ENCODE measurements at regions not wholly inside any gene's neighbourhood (a gene's known extent, or its start where the extent isn't known, plus 50 kb on each side); places are given as distances from the start of the nearest gene placed in this dataset.

DNA sequence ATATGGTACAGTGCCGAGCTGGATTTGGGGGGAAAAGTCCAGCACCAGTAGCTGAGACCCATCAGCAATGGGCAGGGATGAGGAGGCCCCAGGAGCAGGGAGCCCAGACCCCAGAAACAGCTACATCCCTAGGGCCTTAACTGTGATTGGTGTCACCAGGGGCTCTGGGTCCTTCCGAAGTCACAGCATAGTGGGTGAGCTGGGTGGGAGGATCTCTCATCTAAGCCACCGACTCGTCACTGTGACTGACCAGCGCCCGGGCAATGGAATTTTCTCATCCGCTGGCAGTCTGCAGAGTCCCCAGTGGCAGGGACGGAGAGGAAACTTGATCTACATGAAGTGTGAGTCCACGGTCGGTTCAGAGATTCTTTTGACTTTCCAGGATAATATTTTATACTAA lies 186.5 kb downstream of the SH3BP4 start:
- no peak for DNase-seq
- intact Hi-C loops (cut with DNase I), result loop anchor here (5.0 to 10.0 kb wide), 2 partner anchors 89 to 236 kb away; no protein-coding TSS in a partner anchor

DNA sequence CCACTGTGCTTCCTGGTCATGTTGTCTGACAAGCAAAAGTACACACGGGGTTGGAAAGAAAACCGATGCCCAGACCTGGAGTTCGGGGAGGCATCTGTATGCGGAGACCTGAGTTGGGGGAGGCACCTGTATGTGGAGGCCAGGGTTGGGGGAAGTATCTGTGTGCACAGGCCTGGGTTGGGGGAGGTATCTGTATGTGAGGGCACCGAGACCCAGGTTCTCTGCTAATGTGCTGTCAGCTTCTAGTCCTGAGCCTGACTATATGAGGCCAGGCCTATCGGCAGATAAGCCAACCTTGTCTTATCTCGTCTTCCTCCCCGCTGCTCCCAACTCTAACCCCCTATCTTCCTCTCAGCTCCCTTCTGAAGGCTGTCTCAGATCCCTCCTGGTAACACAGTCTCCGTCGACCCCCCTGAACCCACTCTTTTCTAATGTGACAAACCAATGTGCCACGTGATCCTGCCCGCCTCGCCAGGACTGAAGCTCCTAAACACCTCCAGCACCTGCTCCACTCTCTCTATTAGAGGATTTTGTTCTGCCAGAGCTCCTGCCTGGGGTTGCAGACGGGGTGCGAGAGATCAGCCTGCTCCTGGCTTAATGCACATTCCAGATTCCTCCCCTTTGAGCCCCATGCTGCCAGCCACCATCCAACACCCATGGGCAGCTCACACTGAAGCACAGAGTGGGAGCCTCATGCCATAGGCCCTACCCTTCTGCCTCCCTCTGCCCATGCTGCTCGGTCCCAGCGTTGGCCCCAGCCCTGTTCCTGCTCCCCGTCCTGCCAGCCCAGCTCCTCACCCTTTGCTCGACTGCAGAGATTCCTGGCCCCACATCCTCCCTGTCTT lies 188.4 kb downstream of the SH3BP4 start:
- DNase-seq, result no peak
- intact Hi-C loops (cut with DNase I), result loop anchor here (5.0 to 10.0 kb wide), 3 partner anchors 87 to 357 kb away; no protein-coding TSS in a partner anchor

DNA sequence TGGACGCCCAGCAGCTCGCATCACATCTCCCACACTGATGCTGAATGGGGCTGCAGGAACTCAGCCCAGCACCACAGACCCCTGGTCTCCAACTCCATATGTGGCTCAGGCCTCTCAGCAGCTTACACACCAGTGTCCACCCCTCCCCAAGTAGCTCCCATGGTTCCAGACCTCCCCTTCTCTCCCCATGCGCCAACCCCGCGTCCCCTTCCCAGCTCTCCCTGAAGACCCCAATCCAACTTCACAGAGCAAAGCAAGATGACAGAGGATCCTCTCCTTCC lies 188.9 kb downstream of the SH3BP4 start:
- DNase-seq, result no peak
- intact Hi-C loops (cut with DNase I), result loop anchor here (5.0 kb wide), 1 partner anchor 357 kb away; no protein-coding TSS in a partner anchor

DNA sequence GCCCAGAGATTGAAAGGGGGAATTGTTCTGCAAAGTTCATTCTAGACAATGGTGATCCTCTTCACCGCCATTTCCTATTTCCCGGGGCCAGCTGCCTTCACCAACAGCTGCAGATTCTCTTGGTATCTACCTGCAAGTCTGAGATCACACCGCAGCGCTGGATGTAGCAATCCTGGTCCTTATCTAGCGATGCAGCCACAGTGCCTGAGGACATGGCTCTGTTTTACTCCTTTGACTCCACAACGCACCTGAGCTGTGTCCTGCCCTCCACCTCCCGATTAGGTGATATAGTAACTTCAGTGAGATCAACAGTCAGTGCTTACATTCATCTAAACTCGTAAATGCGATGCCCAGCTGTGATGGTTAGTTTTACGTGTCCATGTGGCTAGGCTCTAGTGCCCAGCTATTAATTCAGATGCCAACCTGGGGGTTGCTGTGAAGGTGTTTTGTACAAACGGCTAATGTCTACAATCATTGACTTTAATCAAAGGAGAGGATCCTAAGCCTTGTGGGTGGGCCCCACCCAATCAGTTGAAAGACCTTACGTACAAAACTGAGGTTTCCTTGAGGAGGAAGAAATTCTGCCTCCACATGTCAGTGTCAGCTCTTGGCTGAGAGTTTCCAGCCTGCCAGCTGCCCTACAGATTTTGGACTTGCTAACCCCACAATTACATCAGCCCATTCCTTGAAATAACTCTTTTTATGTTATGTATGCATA lies 189.8 kb downstream of the SH3BP4 start:
- intact Hi-C loops (cut with DNase I), result loop anchor here (5.0 kb wide), 1 partner anchor 356 kb away; no protein-coding TSS in a partner anchor
- no peak for DNase-seq

DNA sequence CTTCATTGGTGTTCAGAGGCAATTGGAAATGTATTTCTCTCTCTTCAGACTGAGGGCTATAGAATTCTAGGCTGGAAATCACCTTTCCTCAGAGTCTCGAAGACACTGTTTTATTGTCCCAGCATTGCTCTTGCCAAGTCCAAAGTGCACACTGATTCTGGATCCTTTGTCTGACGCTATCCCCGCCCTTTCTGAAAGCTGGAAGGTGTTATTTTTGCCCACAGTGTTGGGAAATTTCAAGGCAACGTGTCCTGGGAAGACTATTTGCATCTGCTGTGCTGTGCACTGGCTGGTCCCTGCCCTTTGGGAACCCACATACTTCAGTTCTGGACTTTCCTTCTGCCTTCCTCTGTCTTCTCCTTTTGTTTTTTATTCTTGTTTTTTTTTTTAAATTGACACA lies 190.8 kb downstream of the SH3BP4 start:
- DNase-seq, result no peak
- intact Hi-C loops (cut with DNase I), result loop anchor here (5.0 kb wide), 1 partner anchor 355 kb away; no protein-coding TSS in a partner anchor

DNA sequence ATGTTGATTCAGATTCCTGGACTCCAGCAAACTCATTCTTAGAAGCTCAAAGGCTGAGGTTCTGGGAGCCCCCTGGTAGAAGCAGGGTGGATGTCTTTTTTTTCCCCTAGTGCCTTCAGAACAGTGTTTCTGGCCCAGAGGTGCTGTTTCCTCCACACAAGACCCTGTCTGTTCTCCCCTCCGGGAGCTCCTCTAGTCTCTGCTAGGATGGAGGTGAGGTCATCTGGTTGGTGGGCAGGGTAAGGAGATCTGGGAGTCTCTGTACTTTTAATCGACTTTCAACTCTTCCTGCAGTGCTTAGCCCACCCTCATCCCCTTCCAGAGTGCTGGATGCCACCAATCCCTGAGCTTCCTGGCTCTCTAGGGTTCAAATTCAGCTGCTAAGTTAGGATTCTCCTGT lies 192.0 kb downstream of the SH3BP4 start:
- no peak for DNase-seq
- intact Hi-C loops (cut with DNase I), result loop anchor here (5.0 kb wide), 1 partner anchor 354 kb away; no protein-coding TSS in a partner anchor

DNA sequence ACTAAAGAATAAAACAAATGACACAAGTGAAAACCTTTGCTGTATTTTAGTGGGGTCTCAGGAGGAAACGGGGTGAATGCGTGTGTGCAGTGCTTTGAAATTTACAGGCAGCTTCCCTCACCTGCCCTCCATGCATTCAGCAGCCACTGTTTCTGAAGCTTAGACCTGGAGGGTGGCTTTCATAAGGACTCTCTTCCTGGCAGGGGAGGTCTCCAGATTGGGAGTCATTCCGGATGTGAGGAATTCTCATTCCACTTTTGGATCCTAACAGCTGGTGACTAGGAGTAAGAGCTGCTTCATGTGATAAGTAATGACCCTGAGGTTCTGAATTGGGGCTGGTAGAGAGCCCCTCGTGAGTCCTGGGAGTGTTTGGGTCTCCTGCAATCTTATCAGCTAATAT lies 192.5 kb downstream of the SH3BP4 start:
- DNase-seq, result no peak
- intact Hi-C loops (cut with DNase I), result loop anchor here (5.0 kb wide), 1 partner anchor 353 kb away; no protein-coding TSS in a partner anchor

DNA sequence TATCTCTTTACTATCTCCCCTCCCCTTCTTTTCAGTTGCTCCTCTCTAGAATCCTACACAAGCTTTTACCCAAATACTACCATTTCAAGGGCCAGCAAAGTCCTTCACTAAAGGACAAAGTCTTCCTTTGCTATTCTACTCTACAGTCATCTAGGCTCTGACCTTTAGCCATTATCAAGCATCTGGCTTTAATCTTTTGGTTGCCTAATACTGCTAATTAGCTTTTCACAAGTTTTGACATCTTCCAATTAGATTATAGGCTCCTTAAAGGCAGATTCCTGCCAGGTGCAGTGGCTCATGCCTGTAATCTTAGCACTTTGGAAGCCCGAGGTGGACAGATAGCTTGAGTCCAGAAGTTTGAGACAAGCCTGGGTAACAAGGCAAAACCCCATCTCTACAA lies 194.4 kb downstream of the SH3BP4 start:
- intact Hi-C loops (cut with DNase I), result no loop called here
- DNase-seq, result no peak

DNA sequence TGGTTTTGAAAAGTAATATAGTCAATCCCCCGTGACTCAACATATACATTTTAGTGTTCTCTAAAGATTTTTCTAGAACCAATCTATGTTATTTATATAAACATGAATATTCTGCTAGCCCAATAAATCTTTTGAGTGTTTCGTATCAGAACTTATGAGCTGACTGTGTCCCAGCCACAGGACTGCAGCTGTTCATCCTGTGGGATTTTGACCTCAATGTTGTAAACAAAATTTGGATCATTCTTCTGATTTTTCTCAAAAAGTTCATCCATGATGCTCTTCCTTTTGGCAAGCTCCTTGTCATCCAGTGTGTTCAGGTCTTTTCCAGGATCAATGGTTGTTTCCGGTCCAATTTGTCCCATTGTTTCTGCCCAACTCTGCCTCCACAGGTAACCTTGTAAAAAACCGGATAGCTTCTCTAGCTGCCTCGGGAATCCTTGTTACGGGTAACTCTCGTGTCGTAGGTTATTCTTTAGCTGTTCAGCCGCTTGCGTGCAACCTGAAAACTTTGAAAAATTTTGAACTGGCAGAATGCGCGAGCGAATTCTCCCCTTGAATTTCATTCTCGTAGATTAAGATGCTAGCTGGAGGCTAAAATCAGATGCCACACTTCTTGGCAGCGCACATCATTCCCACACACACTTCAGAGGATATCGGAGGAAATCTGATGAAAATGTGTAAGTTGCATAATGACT lies 195.2 kb downstream of the SH3BP4 start:
- DNase-seq, result no peak
- intact Hi-C loops (cut with DNase I), result no loop called here

DNA sequence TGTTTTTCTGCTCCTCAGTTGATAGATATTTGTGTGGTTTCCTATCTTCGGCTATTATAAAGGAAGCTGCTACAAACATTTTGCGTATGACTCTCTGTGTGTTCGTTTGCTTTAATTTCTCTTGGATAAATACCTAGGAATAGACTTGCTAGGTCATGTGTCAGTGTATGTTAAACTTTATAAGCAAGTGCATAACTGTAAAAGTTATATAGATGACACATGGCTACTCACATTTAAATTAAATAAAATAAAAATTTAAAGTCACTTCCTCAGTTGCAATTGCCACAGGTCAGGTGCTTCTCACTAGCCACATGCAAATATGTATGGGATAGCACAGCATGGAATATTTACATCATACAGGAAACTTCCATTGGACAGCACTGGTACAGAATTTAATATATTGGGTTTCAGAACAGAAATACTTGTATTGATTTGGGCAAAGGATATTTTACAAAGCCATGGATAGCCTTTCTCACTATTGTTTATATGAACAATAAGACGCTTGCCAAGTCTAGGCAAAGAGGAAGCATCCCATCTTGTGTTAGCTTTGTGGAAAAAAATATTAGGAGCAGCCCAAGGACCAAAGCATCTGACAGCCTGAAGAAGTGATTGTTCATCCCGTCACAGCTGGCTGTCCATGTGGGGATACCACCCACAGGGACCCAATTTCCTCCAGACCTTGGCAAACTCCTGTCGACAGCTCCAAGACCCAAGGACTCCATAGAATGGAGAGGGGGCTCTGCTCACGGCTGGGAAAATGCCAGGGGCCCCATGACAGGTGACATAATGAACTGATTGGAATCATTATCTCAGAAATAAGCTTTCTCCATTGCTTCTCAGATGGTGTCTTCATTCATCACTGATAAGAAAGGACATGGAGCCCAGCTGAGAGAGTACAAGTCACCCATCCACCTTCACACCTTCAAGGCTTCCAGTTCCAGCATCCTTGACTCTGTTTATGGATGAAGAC lies 196.7 kb downstream of the SH3BP4 start:
- DNase-seq, result no peak
- intact Hi-C loops (cut with DNase I), result no loop called here

DNA sequence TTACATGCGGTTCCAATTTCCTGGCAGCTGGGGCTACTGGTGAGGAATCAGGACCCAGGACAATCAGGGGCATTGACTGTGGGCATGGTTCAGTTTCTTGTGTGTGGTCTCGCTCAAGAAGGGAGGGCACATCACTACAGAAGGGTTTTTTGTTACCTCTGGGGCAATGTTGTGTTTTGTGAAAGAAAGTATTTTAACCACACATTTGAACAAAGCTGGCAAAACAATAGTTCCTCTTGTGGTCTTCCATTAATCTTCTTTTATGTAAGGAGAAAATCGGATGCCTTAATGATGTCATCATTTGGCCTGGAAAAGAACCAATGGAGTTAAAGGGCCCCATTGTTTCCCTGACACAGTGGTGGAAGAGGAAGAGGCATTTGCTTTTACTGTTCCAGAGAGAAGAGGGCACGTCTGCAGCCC lies 197.4 kb downstream of the SH3BP4 start:
- intact Hi-C loops (cut with DNase I), result no loop called here
- DNase-seq, result peak in 7 of 10 donors; percentile 35 to 89 (median 59)

DNA sequence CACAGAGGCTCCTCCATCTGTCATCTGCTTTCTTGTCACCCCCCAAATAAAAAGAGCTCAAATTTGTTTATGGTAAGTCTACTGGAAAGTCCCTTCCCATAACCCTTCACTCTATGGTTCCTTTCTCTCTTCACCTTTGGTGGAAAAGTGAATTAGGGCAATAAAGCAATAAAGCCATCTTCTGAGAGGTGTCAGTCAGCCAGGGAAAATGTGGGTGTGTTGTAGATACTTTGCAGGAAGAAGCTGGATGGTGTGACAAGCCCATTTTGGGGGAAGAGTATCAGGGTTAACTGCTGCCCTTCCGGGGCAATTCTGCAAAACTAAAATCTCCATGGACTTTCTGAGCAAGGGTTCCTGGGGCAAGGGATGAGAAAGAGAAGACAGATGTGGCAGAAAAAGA lies 197.9 kb downstream of the SH3BP4 start:
- no peak for DNase-seq
- intact Hi-C loops (cut with DNase I), result loop anchor here (5.0 kb wide), 1 partner anchor 43 kb away; no protein-coding TSS in a partner anchor

DNA sequence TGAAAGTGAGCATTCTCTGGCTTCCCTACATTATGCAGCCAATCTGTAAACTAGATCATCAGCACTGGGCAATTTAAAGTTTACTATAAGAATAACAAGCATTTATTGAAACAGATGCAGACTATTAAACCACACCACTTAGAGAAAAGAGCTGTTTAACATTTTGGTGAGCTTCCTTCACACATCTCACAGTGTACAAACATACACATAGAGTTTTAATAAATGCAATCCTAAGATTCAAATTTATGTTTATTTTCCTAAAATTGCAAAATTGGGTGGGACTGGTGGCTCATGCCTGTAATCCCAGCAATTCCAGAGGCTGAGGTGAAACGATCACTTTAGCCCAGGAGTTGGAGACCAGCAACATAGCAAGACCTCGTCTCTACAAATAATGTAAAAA lies 199.3 kb downstream of the SH3BP4 start:
- no peak for DNase-seq
- intact Hi-C loops (cut with DNase I), result loop anchor here (5.0 kb wide), 1 partner anchor 41 kb away; no protein-coding TSS in a partner anchor

DNA sequence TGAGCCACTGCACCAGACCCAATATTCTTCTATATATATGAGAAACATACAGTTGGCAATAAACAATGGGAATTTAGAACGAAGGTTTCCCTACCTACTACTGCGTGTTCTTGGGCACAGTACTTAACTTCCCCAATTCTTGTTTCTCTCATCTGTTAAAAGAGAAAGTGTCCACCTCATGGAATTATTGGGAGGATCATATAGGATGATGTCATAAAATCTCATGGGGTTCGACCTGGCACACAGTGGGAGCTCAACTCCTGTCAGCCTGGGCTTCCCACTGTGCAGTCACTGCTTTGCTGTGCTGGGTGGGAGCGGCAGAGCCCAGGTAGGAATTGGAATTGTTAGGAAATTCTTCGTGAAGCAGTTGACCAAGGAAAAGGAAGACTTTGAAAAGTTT lies 203.3 kb downstream of the SH3BP4 start:
- intact Hi-C loops (cut with DNase I), result no loop called here
- DNase-seq, result no peak

DNA sequence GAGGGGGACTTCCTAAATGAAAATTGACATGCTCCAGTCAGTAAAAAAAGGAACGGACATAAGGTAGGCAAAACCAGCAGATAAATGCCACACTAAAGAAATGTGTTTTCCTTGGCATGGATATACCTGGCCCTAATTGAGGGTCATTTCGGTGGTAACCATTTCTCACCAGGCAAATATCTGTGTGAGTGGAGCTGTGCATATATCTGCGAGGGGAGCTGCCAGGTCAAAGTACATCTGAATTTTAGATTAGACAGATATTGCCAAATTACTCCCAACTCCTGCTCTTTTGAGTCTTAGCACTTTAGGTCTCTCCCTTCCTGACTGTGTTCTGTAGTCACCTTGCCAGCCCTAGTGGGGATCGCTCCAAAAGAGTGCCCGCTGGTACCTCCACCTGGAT lies 204.2 kb downstream of the SH3BP4 start:
- DNase-seq, result no peak
- intact Hi-C loops (cut with DNase I), result no loop called here

DNA sequence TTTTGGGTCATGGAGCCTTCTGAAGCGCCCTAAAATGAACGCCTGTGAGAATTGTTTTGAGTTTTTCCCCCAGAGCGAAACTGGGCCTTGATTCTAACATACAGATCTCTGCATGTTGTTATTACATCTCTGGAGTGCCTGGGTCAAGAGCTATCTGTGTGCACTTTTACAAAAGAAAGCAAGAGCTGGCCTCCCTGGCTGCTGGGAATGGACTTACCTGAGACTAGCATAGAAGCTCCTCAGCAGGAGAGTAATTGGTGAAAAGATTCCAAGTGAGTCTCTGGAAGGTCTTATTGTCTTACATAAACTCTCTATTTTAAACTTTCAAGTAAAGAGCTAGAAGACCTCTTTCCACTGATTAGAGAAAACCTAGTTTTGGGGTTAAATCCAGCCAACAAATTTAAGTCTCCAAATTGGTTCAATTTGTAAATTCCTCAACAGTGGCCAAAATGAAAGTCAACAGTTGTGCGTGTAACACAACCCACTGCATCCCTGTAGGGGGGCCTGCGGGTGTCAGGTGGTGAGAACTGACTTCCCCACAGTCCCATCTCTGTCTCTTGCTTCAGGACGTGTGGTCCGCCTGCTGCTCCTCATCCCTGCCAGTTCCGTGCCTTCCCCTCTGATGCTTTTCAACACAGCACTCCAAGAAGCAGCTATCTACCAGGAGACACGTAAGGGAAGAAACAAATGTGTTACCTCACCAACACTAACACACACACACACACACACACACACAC lies 206.1 kb downstream of the SH3BP4 start:
- intact Hi-C loops (cut with DNase I), result no loop called here
- no peak for DNase-seq

DNA sequence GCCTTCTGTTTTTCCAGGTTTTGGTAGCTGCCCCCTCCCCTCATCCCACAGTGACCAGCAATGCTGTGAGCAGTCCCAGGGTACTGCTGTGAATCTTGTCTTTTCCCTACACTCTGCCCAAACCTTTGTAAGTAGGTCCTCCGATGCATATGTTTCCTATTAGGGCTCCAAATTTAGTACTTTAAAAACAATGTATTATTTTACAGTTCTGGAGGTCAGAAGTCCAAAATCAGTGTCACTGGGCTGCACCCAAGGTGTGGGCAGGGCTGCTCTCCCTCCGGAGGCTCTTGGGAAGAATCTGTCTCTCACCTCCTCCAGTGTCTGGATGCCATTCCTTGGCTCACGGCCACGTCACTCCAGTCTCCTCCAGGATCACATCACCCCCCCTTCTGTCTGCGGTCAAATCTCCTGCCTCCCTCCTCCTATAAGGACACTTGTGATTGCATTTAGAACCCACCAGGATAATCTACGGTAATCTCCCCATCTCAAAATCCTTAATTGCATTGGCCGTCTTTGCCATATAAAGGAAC lies 208.5 kb downstream of the SH3BP4 start:
- DNase-seq, result no peak
- intact Hi-C loops (cut with DNase I), result no loop called here

DNA sequence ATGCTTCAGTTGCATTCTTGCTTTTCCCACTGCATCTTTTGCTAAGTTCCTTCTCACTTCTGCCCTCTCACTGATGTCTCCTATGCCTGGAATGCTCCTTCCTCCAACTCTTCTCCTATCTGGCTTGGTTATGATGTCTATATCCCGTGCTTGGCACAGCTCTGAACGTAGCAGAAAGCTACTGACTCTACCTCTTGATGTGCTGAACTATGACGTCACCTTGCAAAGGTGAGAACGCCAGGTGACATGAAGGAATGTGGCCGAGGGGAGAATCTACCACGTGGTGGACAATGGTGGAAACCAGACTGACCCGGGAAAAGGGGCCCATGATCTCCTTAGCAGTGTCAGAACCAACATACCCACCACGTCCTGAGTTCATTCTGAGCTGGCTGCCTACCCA lies 209.7 kb downstream of the SH3BP4 start:
- intact Hi-C loops (cut with DNase I), result no loop called here
- DNase-seq, result no peak
